A549 (cell line): ENCODE measurements at regions not wholly inside any gene's neighbourhood (a gene's known extent, or its start where the extent isn't known, plus 50 kb on each side); places are given as distances from the start of the nearest gene placed in this dataset.

ENCODE experiments used
- CHD2 ChIP-seq: fragments of 150-350 bp; IDR thresholded peaks from 2 replicates; pipeline ENCODE4 v1.6.1; 2014; ENCODE audit warnings: low read length; ENCODE audit not compliant: partially characterized antibody
- CTCF ChIP-seq: fragments of >200 bp; sonication (Bioruptor Twin); formaldehyde crosslinking; IDR thresholded peaks from 3 replicates; pipeline ENCODE4 v1.5.1; 2016
- HOXB5 ChIP-seq: fragments of 250-450 bp; sonication (Bioruptor Pico); IDR thresholded peaks from 2 replicates; pipeline ENCODE4 v1.5.0; 2020; ENCODE audit warnings: mild to moderate bottlenecking, moderate library complexity
- KDM1A ChIP-seq: fragments of 200-600 bp; sonication (generic); IDR thresholded peaks from 2 replicates; pipeline ENCODE4 v1.6.1; 2016; ENCODE audit warnings: low read depth, mild to moderate bottlenecking
- MAX ChIP-seq: IDR thresholded peaks from 2 replicates; pipeline ENCODE4 v1.6.1; 2012
- PHF8 ChIP-seq: fragments of 200-600 bp; sonication (generic); IDR thresholded peaks from 2 replicates; pipeline ENCODE4 v1.6.1; 2016; ENCODE audit warnings: low read depth, mild to moderate bottlenecking, antibody characterized with exemption, moderate library complexity, borderline replicate concordance
- POLR2A ChIP-seq: IDR thresholded peaks from 2 replicates; pipeline ENCODE4 v1.6.1; 2012; ENCODE audit warnings: mild to moderate bottlenecking, low read length

- TF ChIP-seq POLR2A (no peak), PHF8 (no peak), KDM1A (no peak), CHD2 (no peak), MAX (no peak), HOXB5 (CRISPR knock-in tag) (no peak), CTCF (no peak)
These were observed 140.9 kb downstream of the RHOU start for GRCh38 chr1:228876187-228876586.
